Caki2 (cell line): ENCODE measurements at regions not wholly inside any gene's neighbourhood (a gene's known extent, or its start where the extent isn't known, plus 50 kb on each side); places are given as distances from the start of the nearest gene placed in this dataset.
"Not testable (repeated sequence)": the region's sequence is repeated elsewhere in the genome, so short reads cannot be mapped to it uniquely, and the experiment has no call there.

Experiments
- DNase-seq: peaks from one replicate; pipeline ENCODE4 v3.0.0-alpha.2; 2015; ENCODE audit warnings: low read depth
- in situ Hi-C: cut with HindIII; loops from 2 replicates; pipeline ENCODE4 v1.10.0; 2016; ENCODE audit warnings: low sequenced_read_pairs, low pct_unique_long_range_greater_than_20kb, mixed read lengths

DNA sequence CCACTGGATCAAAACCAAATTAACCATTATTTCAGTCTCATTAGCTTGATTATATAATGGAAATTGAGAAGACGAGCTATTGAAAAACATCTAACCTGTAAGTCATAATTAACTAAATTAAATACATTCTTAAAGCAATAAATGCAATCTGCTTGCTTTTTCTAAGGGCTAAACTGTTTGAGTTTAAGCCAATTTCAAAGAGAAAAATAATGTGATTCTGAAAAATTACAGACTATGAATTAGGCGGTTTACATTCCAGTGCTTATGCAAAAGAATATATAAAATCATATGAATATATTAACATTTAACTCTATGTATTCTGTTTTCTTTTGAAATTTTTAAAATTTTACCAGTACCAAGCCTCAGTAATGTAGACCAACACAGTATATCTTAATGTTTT lies 1349.4 kb downstream of the FSCB start:
- DNase-seq, result no peak
- in situ Hi-C loops, result no loop called here

DNA sequence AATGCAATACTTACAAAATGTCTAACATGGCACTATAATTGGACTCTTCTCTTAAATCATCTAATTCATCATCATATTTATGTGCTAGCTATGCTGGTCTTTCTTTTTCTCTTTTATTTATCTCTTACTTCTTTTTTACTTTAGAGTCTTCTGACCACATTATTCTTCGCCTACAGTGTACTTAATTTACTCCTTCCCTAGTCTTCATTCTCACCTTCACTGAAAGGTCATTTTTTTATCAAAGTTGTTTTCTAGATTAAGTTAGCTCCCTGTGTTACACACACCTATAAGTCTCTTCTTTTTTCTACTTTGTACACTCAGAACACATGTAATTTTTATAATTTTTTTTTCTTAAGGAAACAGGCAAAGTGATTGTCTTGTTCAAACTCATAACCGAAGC lies 1351.2 kb downstream of the FSCB start:
- in situ Hi-C loops, result no loop called here

DNA sequence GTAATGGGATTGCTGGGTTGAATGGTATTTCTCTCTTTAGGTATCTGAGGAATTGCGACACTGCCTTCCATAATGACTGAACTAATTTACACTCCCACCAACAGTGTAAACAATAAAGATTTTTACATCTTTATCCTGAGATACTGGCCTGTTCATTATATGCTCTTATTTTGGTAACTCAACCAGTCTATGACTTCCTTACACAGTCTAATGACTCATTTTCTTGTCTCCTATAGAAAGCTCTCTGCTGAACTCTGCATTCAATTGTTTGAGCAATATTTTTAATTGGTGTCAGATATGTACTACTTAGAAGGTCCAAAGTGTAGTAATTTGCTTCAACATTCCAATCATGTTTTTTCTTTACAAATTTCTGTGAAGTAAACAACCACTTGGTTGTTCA lies 1351.8 kb downstream of the FSCB start:
- in situ Hi-C loops, result no loop called here
- no peak for DNase-seq

More for the DNA sequence above, 1351.2 kb downstream of the FSCB start:
- no peak for DNase-seq

DNA sequence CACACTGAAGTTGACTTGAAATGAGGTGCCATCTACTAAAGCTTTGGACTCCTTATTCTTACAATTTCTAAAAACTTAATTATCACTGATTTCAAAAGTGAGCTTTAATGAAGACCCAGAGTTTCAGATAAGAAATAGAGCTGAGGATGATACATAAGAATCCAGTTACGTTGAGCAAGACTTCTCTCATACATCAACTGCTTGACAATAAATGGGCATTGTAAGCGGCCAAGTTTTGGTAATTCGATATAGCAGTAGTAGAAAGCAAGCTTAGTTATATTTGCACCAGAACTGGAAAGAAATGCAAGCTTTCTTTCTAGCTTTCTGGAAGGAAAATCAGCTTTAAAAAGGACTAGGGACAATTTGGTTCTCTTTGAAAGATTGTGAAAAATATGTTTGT lies 1359.6 kb downstream of the FSCB start:
- in situ Hi-C loops, result no loop called here
- no peak for DNase-seq

DNA sequence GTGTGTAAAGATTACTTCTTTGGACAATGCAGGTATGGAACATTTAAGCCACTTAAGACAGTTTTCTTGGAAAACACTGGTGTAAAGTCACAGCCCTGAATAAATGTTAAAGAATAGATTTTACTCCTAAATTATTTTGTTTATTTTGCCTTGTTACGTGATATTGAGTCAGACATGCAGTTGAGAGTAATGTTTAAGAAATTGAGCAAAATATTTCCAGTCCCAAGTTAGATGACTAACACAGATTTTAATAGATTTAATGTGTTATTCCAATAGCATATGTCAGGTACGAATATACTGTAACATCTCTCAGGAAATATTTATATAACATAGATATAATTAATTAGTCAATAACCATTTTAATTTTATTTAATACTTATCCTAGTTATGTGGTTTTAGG lies 1361.7 kb downstream of the FSCB start:
- in situ Hi-C loops, result no loop called here
- no peak for DNase-seq

DNA sequence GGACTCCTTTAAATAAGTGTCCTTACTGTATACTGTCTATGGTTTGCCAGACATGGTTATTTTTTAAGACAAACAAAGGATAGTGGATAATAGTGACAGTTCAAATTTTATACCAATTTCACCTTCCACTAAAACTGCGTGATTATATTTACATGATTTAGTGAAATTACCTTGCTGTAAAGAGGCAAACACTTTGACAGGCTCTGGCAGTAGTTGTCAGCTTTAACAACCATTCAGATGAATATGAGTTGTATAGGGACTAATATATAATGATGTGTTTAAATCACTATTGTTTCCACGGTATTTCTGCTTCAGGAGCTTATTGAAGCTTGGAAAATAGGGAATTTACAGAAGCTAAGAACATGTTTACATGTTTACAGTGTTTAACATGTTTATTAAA lies 1364.0 kb downstream of the FSCB start:
- no peak for DNase-seq
- in situ Hi-C loops, result no loop called here

DNA sequence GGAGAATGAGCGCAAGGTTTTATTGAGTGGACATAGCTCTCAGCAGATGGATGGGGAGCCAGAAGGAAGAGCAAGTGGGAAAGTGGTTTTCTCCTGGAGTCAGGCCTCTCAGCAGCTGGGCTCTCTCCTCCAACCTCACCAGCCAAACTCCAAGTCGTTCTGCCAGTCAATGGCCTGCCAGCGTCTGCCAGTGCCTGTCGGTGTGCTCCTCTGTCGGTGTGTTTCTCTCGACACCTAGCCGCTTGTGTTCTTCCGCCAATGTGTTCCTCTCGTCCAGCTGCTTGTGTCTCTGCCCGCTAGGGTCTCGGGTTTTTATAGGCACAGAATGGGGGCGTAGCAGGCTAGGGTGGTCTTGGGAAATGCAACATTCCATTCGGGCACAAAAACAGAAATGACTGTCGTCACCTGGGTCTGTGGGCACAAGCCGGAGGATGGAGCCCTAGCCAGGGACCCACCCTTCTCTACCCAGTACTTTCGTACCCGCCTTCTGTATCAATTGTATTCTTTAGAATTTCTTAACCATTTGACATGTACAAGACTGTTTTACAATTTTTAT lies 1365.4 kb downstream of the FSCB start:
- DNase-seq, result no peak
- in situ Hi-C loops, result no loop called here

DNA sequence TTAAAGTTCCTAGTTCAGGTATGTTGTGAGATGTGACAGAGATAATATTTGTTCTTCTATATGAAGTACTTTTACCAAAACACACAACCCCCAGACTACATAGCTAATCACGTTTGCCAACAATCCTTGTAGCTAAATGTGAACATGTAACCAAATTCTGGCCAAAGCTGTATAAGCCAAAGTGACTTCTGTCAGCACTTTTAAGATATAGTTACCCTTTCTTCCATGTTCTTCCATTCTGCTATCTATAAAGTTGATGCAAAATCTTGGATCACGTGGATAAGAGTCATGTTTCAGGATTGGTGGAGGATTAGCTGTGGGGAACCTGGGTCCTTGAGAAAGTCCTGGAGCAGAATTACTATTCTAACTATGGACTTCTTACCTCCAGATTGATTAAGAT lies 1366.6 kb downstream of the FSCB start:
- DNase-seq, result no peak
- in situ Hi-C loops, result no loop called here

DNA sequence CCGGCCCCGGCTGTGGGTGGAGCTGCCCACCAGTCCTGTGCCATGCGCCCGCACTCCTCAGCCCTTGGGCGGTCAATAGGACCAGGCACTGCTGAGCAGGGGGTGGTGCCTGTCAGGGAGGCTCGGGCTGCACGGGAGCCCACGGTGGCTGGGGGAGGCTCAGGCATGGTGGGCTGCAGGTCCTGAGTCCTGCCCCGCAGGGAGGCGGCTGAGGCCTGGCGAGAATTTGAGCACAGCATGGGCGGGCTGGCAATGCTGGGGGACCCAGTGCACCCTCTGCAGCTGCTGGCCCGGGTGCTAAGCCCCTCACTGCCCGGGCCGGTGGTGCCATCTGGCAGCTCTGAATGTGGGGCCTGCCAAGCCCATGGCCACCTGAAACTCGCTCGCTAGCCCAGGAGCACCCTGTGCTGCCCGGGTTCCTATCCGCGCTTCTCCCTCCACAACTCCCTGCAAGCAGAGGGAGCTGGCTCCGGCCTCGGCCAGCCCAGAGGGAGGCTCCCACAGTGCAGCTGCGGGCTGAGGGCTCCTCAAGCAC lies 1371.1 kb downstream of the FSCB start:
- in situ Hi-C loops, result no loop called here
- no peak for DNase-seq

DNA sequence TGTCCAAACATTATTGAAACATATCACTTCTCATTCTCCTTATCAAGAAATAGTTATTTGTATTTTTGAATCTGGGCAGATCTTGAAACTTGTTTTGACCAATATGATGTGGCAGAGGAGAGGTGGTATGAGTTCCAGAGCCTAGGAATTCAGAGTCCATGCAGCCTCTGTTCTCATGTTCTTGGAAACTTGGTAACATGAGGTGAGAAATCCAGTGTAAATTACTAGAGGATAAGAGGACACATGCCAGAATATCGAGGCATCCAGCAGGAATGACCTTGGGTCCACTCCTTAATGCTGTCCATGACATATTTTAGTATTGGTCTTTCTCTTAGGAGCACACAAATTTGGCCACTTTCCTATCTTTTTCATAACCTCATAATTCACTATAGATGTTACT lies 1374.6 kb downstream of the FSCB start:
- in situ Hi-C loops, result no loop called here
- no peak for DNase-seq

DNA sequence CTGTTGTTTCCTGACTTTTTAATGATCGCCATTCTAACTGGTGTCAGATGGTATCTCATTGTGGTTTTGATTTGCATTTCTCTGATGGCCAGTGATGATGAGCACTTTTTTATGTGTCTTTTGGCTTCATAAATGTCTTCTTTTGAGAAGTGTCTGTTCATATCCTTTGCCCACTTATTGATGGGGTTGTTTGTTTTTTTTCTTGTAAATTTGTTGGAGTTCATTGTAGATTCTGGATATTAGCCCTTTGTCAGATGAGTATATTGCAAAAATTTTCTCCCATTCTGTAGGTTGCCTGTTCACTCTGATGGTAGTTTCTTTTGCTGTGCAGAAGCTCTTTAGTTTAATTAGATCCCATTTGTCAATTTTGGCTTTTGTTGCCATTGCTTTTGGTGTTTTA lies 1378.7 kb downstream of the FSCB start:
- in situ Hi-C loops, DNase-seq: not testable (repeated sequence)

DNA sequence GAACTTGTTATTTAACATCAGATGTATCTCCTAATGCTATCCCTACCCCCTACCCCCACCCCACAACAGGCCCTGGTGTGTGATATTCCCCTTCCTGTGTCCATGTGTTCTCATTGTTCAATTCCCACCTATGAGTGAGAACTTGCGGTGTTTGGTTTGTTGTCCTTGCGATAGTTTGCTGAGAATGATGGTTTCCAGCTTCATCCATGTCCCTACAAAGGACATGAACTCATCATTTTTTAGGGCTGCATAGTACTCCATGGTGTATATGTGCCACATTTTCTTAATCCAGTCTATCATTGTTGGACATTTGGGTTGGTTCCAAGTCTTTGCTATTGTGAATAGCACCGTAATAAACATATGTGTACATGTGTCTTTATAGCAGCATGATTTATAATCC lies 1379.2 kb downstream of the FSCB start:
- DNase-seq, in situ Hi-C loops: not testable (repeated sequence)

DNA sequence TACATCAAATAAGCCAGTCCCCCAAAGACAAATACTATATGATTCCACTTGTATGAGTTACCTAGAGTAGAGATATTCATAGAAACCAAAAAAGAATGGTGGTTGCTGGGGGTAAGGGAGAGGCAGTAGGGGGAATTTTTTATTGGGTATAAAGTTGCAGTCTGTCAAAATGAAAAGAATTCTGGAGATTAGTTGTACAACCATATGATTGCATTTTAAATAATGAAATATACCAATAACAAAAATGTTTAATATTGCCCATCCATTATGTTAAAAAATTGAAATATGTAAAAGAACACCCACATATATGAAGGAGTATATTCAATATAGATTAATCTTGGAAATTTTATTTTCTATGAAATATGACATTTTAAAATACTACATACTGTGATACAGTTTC lies 1383.5 kb downstream of the FSCB start:
- in situ Hi-C loops, result no loop called here
- no peak for DNase-seq

DNA sequence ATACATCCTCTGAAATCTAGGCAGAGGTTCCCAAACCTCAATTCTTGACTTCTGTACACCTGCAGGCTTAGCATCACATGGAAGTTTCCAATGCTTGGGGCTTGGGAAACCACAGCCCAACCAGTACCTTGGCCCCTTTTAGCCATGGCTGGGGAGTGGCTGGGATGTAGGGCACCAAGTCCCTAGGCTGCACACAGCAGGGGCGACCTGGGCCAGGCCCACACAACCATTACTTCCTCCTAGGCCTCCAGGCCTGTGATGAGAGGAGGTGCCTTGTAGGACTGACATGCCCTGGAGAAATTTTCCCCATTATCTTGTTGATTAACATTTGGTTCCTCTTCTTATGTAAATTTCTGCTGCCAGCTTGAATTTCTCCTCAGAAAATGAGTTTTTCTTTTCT lies 1387.4 kb downstream of the FSCB start:
- in situ Hi-C loops, result no loop called here

DNA sequence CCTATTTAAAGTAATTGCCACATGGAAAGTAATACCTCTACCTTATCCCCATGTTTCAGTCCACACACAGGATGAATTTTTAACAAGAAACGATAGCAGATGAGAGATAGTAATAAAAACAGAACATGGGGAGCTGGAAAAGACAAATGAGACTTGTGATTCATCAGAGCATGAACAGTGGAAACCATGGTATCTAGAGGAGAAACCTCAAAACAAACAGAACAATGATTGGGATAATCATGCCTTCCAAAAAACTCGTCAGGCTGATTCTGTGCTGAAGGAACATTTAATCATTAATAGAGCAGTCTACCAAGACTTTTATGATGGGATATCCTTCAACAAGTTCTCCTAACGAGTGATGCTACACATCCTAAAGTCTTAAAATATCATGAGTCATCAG lies 1390.7 kb downstream of the FSCB start:
- DNase-seq, result peak; percentile 72
- in situ Hi-C loops, result no loop called here

More for the DNA sequence above, 1387.4 kb downstream of the FSCB start:
- DNase-seq, result no peak

DNA sequence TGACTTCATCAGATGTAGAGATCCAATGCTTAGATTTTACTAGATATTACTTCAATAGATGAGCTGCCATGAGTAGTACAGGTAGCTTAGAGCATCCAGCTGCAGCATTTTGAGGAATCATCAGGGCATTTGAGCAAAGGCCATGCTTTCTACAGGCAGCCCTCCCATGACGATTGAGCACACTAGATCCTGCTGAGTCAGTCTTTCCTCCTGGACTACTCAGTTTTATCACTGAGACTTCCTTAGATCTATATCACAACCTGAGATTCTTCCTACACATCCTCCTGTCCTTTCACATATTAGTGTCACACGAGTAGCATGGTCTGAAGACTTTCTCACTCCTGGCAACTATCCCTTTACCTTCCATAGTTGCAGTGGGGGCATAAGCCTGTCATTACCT lies 1401.8 kb downstream of the FSCB start:
- in situ Hi-C loops, result no loop called here
- DNase-seq, result no peak

DNA sequence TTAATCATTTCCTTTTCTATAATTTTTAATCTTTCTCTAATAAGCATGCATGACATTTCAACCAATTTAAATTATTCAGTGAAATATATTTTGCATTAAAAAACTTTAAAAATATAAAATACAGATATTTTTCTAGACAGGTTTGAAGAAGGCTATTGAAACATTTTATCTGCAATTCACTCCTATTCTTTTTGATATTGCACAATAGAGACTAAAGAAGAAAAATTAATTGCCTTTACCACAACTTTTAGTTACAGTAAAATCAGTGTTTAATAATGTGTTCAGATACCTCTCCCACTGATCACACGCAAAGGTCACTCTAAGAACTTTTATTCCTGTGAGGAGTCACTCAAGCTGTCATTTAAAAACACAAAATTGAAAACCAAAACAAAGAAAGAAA lies 1416.7 kb downstream of the FSCB start:
- in situ Hi-C loops, result no loop called here
- no peak for DNase-seq

DNA sequence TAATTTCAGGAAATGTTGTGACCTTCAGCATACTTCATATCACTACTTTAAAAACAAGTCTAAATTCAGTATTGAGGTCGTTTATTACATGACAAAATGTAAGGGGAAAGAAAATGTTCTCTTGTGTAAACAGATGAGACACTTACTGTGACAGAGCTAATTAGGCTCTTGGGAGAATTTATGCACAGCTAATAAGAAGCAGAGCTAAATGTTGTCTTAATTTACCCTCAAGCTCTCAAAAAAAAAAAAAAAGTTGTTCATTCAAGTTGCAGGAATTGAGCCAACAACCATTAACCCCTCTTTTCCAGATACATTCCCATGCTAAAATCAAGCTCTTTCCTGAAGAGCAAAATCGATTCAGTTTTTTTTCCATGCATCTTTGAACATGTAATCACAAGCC lies 1419.4 kb downstream of the FSCB start:
- DNase-seq, result no peak
- in situ Hi-C loops, result no loop called here

DNA sequence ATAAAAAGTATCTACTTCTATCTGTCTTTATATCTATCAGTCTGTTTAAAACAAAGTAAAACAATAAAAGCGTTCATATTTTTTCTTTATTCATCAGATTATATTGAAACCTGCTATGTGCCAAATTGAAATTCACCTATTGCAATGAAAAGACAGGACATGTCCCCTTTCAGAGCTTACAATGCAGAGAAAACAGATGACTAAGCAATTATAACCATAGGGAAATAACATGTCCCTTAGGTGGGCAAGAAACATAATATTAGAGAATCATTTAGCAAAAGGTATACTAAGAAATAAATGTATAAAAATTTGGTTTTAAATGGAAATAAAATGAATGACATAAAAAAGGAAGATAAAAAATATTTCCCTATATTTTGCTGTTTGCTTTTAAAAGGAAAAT lies 1421.3 kb downstream of the FSCB start:
- no peak for DNase-seq
- in situ Hi-C loops, result no loop called here

DNA sequence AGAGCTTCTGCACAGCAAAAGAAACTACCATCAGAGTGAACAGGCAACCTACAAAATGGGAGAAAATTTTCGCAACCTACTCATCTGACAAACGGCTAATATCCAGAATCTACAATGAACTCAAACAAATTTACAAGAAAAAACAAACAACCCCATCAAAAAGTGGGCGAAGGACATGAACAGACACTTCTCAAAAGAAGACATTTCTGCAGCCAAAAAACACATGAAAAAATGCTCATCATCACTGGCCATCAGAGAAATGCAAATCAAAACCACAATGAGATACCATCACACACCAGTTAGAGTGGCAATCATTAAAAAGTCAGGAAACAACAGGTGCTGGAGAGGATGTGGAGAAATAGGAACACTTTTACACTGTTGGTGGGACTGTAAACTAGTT lies 1439.7 kb downstream of the FSCB start:
- in situ Hi-C loops, DNase-seq: not testable (repeated sequence)

DNA sequence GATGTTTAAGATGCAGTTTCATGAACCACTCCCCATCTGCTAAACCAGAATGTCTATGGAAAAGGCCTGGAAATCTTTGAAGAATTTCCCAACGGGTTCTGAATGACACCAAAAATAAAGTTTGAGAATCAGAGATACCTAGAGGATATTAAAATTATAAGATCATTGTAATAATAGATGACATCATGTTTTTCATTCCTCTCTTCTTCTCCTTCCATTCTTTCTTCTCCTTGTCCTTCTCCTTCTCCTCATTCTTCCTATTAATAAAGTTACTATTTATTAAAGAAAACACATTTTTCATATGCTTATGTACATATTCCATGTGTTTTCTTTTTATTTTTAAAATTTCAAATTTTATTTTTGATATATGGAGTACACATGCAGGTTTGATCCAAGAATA lies 1449.4 kb downstream of the LRFN5 start:
- DNase-seq, result no peak
- in situ Hi-C loops, result no loop called here
